Panc1 (cell line): ENCODE measurements at regions not wholly inside any gene's neighbourhood (a gene's known extent, or its start where the extent isn't known, plus 50 kb on each side); places are given as distances from the start of the nearest gene placed in this dataset.

Experiments
- ATAC-seq: fragments of 200-7000 bp; cut with Tn5 transposase; 2 replicates; pipeline ENCODE4 v1.9.1; 2020; ENCODE audit warnings: mild to moderate bottlenecking, moderate library complexity
- BruUV-seq: library from RNA; stranded (reverse); fragments of 400-500 nt; replicated peaks from 2 replicates; lab custom pipeline; 2021; lab: Mats Ljungman, UMichigan
- CTCF ChIA-PET: fragments of 300-600 bp; sonication (Branson Sonifier 250); formaldehyde crosslinking; loops from one replicate; lab custom pipeline; 2022; ENCODE audit warnings: antibody characterized with exemption; lab: Charles Lee
- POLR2A ChIA-PET: fragments of 300-600 bp; sonication (Branson Sonifier 250); formaldehyde crosslinking; loops from one replicate; lab custom pipeline; 2022; ENCODE audit warnings: antibody characterized with exemption; lab: Charles Lee
- DNase-seq: peaks from one replicate; pipeline ENCODE4 v3.0.0-alpha.2; 2010; ENCODE audit warnings: low read depth, low spot score
- H3K27ac ChIP-seq: 2 replicates; pipeline ENCODE4 v1.5.1; 2011; ENCODE audit warnings: mild to moderate bottlenecking, low read length, inconsistent platforms
- H3K27me3 ChIP-seq: fragments of 200-500 bp; sonication (Bioruptor generic); 2 replicates; pipeline ENCODE4 v1.6.0; 2014; ENCODE audit warnings: low read length, inconsistent platforms; ENCODE audit not compliant: control insufficient read depth, insufficient read depth
- H3K36me3 ChIP-seq: fragments of 200-500 bp; sonication (Bioruptor generic); 2 replicates; pipeline ENCODE4 v1.5.1; 2014; ENCODE audit warnings: inconsistent platforms, mild to moderate bottlenecking, low read length, moderate library complexity; ENCODE audit not compliant: control insufficient read depth, insufficient read depth
- H3K4me1 ChIP-seq: 2 replicates; pipeline ENCODE4 v1.5.1; 2011; ENCODE audit warnings: inconsistent platforms, mild to moderate bottlenecking, low read length, moderate library complexity; ENCODE audit not compliant: control insufficient read depth, insufficient read depth
- H3K4me3 ChIP-seq, 2 experiments: 2 replicates each; pipeline ENCODE4 v1.5.1; 2011 to 2012; ENCODE audit warnings: low read depth in 2 of 2, low read length in 2 of 2, mild to moderate bottlenecking in 2 of 2, inconsistent platforms in 1 of 2, moderate library complexity in 1 of 2
- H3K9me3 ChIP-seq: fragments of 200-500 bp; sonication (Bioruptor generic); 2 replicates; pipeline ENCODE4 v1.5.1; 2014; ENCODE audit warnings: low read depth, mild to moderate bottlenecking, inconsistent platforms, low read length, moderate library complexity; ENCODE audit not compliant: control insufficient read depth, insufficient read depth
- CTCF ChIP-seq: fragments of 450-650 bp; IDR thresholded peaks from 2 replicates; pipeline ENCODE4 v1.5.1; 2017; ENCODE audit warnings: mild to moderate bottlenecking
- POLR2AphosphoS5 ChIP-seq: IDR thresholded peaks from 2 replicates; pipeline ENCODE4 v1.6.1; 2012; ENCODE audit warnings: mild to moderate bottlenecking, low read depth, low read length, moderate library complexity
- REST ChIP-seq, 2 experiments: IDR thresholded peaks; 2 replicates each; pipeline ENCODE4 v1.6.1; 2011 to 2012; ENCODE audit warnings: low read depth in 2 of 2, control low read depth in 1 of 2, low read length in 1 of 2, mild to moderate bottlenecking in 1 of 2, moderate library complexity in 1 of 2; ENCODE audit not compliant: insufficient read depth in 1 of 2
- SIN3A ChIP-seq: IDR thresholded peaks from 2 replicates; pipeline ENCODE4 v1.6.1; 2012; ENCODE audit warnings: low read depth, mild to moderate bottlenecking, low read length, moderate library complexity, borderline replicate concordance; ENCODE audit not compliant: insufficient read depth
- TCF7L2 ChIP-seq: IDR thresholded peaks from 2 replicates; pipeline ENCODE4 v1.6.1; 2011; ENCODE audit warnings: mild to moderate bottlenecking, low read depth, low read length, inconsistent platforms
- in situ Hi-C: cut with HindIII; loops from 2 replicates; pipeline ENCODE4 v1.10.0; 2016; ENCODE audit warnings: low sequenced_read_pairs, low pct_unique_long_range_greater_than_20kb
- intact Hi-C: fragments of 100-400 bp; cut with micrococcal nuclease; formaldehyde crosslinking; loops from one replicate; pipeline ENCODE4 v1.10.0; 2022; ENCODE audit not compliant: unreplicated experiment

- Histone ChIP-seq H3K9me3 (no peaks in the 10 kb centered on the region), H3K27me3 (no peaks in the 10 kb centered on the region), H3K4me1 (no peaks in the 10 kb centered on the region), H3K27ac (no peak overlapping the region), H3K4me3 (no peak overlapping the region), H3K36me3 (no peaks in the 10 kb centered on the region)
- CTCF ChIA-PET: no interaction called here
- intact Hi-C loops: no loop called here
- POLR2A ChIA-PET: no interaction called here
- DNase-seq (no peak), ATAC-seq (no peak)
- BruUV-seq: no TSS peak
- TF ChIP-seq REST (IDR thresholded peaks at IDR 0.05; ENCODE audit: insufficient read depth in 1 of 2, low read depth in 2 of 2, low read length in 1 of 2): no peak
- TF ChIP-seq POLR2AphosphoS5: no peak
- no peak for TF ChIP-seq CTCF
- TF ChIP-seq TCF7L2: no peak
- no peak for TF ChIP-seq SIN3A
- in situ Hi-C loops: no loop called here
These were observed 501.8 kb downstream of the EIPR1 start for GRCh38 chr2:2875831-2876230.

GRCh38 chr2:2875296-2875695 is 502.3 kb downstream of the EIPR1 start:
- Histone ChIP-seq H3K4me3 (no peak overlapping the region), H3K27ac (no peak overlapping the region), H3K36me3 (no peaks in the 10 kb centered on the region), H3K4me1 (no peaks in the 10 kb centered on the region), H3K27me3 (no peaks in the 10 kb centered on the region), H3K9me3 (no peaks in the 10 kb centered on the region)
- POLR2A ChIA-PET: no interaction called here
- BruUV-seq: no TSS peak
- DNase-seq (no peak), ATAC-seq (no peak)
- TF ChIP-seq SIN3A (no peak), POLR2AphosphoS5 (no peak), REST (IDR thresholded peaks at IDR 0.05; ENCODE audit: insufficient read depth in 1 of 2, low read depth in 2 of 2, low read length in 1 of 2) (no peak), TCF7L2 (no peak)
- intact Hi-C loops (no loop called here), in situ Hi-C loops (no loop called here)
- CTCF ChIA-PET: no interaction called here
